ENCODE measurements at regions not wholly inside any gene's neighbourhood (a gene's known extent, or its start where the extent isn't known, plus 50 kb on each side); places are given as distances from the start of the nearest gene placed in this dataset.

DNA sequence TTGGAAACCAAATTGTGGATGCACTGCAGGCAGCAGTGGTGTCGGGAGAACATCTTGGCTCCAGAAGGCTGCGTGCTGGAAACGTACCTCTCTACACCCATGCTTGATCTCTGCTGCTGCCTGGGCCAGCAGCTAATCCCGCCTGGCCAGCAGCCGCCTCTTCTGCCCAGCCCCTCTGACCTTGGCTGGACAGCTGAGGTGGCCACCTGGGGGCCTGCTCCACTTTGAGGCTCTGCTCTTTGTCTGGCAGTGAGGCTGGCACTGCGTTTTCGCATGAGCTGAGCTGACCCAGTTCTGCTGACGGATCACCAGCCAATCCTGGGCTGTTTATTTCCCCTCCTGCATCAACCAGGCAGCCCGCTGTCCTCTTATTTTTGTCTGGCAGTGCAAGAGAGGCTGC is 154.9 kb downstream of the TENT4A start:
- H4K8ac ChIP-seq (ENCODE audit: extremely low read depth, insufficient read depth, low read length), result no peak overlapping the region
- no peak overlapping the region for H3K27ac ChIP-seq (ENCODE audit: low read depth, low read length)
- H4K91ac ChIP-seq (replicated peaks; ENCODE audit: insufficient read length, low read length), result no peak overlapping the region
- H2BK12ac ChIP-seq (ENCODE audit: low read depth, low read length), result no peak overlapping the region
- no peak overlapping the region for H3K4ac ChIP-seq (replicated peaks; ENCODE audit: insufficient read length, low read depth, low read length)
- H3K56ac ChIP-seq (replicated peaks; ENCODE audit: insufficient read length, low read depth, low read length), result no peak overlapping the region
- TF ChIP-seq TCF12 (IDR thresholded peaks at IDR 0.05; ENCODE audit: low read depth, low read length) (no peak), POLR2A (IDR thresholded peaks at IDR 0.05; ENCODE audit: control extremely low read depth in 1 of 2, low read depth in 2 of 2, low read length in 2 of 2) (no peak), RNF2 (IDR thresholded peaks at IDR 0.05; ENCODE audit: borderline replicate concordance, low read depth, low read length, missing control alignments, poor library complexity, severe bottlenecking) (no peak), YY1 (IDR thresholded peaks at IDR 0.05; ENCODE audit: low read depth, low read length) (no peak), SUZ12 (IDR thresholded peaks at IDR 0.05; ENCODE audit: low read length) (no peak), RAD21 (IDR thresholded peaks at IDR 0.05 in 1 of 2, conservative IDR thresholded peaks at IDR 0.05 in 1 of 2; ENCODE audit: low read depth in 2 of 2, low read length in 2 of 2) (no peak), TAF7 (optimal IDR thresholded peaks at IDR 0.05; ENCODE audit: borderline replicate concordance, low read depth, low read length) (no peak), BACH1 (IDR thresholded peaks at IDR 0.05; ENCODE audit: low read length) (no peak), JUN (IDR thresholded peaks at IDR 0.05; ENCODE audit: low read depth, low read length) (no peak), EP300 (IDR thresholded peaks at IDR 0.05; ENCODE audit: borderline replicate concordance in 1 of 2, low read depth in 2 of 2, low read length in 2 of 2) (no peak), NANOG (IDR thresholded peaks at IDR 0.05; ENCODE audit: insufficient read depth, low read depth, low read length, poor library complexity, severe bottlenecking) (no peak), ASH2L (IDR thresholded peaks at IDR 0.05; ENCODE audit: low read length) (no peak)
- TF ChIP-seq, protein P1, sequence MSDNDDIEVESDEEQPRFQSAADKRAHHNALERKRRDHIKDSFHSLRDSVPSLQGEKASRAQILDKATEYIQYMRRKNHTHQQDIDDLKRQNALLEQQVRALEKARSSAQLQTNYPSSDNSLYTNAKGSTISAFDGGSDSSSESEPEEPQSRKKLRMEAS (IDR thresholded peaks at IDR 0.05), result no peak
- no peak overlapping the region for H3K23ac ChIP-seq (ENCODE audit: insufficient read length)
- H3K27me3 ChIP-seq (replicated peaks in 1 of 4; ENCODE audit: control insufficient read depth in 3 of 4, extremely low read depth in 1 of 4, insufficient read depth in 3 of 4, low read length in 3 of 4), result no peaks in the 10 kb centered on the region
- CTCF ChIA-PET (ENCODE audit: partially characterized antibody), result interaction anchor here (0.6 kb wide), 3 partner anchors 36 to 797 kb away, joined by 3 read pairs; no protein-coding TSS in a partner anchor
- no peak overlapping the region for H2BK15ac ChIP-seq (ENCODE audit: low read length)
- H3K14ac ChIP-seq (ENCODE audit: insufficient read length), result no peak overlapping the region
- H2BK5ac ChIP-seq (ENCODE audit: low read depth, low read length), result no peak overlapping the region
- FAIRE-seq (no peak), DNase-seq (ENCODE audit: low read depth in 1 of 2, low spot score in 2 of 2) (no peak)
- H2BK20ac ChIP-seq (ENCODE audit: low read length), result no peak overlapping the region
- H3K79me1 ChIP-seq (ENCODE audit: low read depth, low read length), result no peaks in the 10 kb centered on the region
- H4K20me1 ChIP-seq (replicated peaks in 1 of 2; ENCODE audit: control insufficient read depth in 1 of 2, insufficient read depth in 2 of 2, low read length in 2 of 2), result peaks cover 0 to 3% of the 10 kb centered on the region in 2 experiments
- H3K4me3 ChIP-seq (ENCODE audit: extremely low read depth in 1 of 4, insufficient read depth in 2 of 4, low read depth in 3 of 4, low read length in 4 of 4), result no peak overlapping the region
- no peak overlapping the region for H2AFZ ChIP-seq (ENCODE audit: low read length)
- H3K23me2 ChIP-seq (ENCODE audit: low read depth, low read length), result peaks cover 3% of the 10 kb centered on the region; the same call in 1 of the 2 replicates
- peaks cover 11 to 18% of the 10 kb centered on the region in 2 experiments; a peak in 3 of 4 replicates for H3K9me3 ChIP-seq (ENCODE audit: insufficient read depth in 2 of 2, low read depth in 1 of 2, low read length in 1 of 2)
- no peaks in the 10 kb centered on the region; a peak in 1 of 8 replicates for H3K36me3 ChIP-seq (ENCODE audit: control insufficient read depth in 2 of 4, insufficient read depth in 4 of 4, low read length in 3 of 4)
- no peak overlapping the region for H3K9ac ChIP-seq (replicated peaks in 1 of 4; ENCODE audit: extremely low read depth in 1 of 4, low read depth in 3 of 4, low read length in 3 of 4)
- H3K18ac ChIP-seq (ENCODE audit: extremely low read depth, low read length), result no peak overlapping the region
- POLR2A ChIA-PET (ENCODE audit: partially characterized antibody), result no interaction called here
- no peak overlapping the region for H4K5ac ChIP-seq (ENCODE audit: insufficient read length, low read depth, low read length)
- H3K4me1 ChIP-seq (replicated peaks in 1 of 4; ENCODE audit: control insufficient read depth in 3 of 4, insufficient read depth in 4 of 4, low read length in 3 of 4), result no peaks in the 10 kb centered on the region
- H2AK5ac ChIP-seq (ENCODE audit: low read depth, low read length), result no peak overlapping the region
- no peaks in the 10 kb centered on the region for H3K79me2 ChIP-seq (ENCODE audit: control insufficient read depth in 1 of 2, insufficient read depth in 2 of 2, low read length in 2 of 2)
- no peak overlapping the region for H3K4me2 ChIP-seq (ENCODE audit: insufficient read depth in 1 of 2, low read depth in 2 of 2, low read length in 2 of 2)
- 96% methylated on average over 9 of the region's 9 CpGs; no CpG with 5 or more reads in 1 of the 2 experiments for WGBS, 2 experiments (ENCODE audit: extremely low coverage in 1 of 2, insufficient coverage in 1 of 2, insufficient read length in 1 of 2, insufficient replicate concordance in 2 of 2, low coverage in 1 of 2, low lambda C conversion rate in 2 of 2, missing lambda C conversion rate in 1 of 2)
- H2BK120ac ChIP-seq (replicated peaks; ENCODE audit: low read depth, low read length), result no peak overlapping the region

All from H1 (cell line).